GM18867 (cell line): ENCODE measurements at regions not wholly inside any gene's neighbourhood (a gene's known extent, or its start where the extent isn't known, plus 50 kb on each side); places are given as distances from the start of the nearest gene placed in this dataset.

ENCODE experiments used
- ATAC-seq: cut with Tn5 transposase; IDR thresholded peaks from one replicate; pipeline ENCODE4 v1.9.1; 2021; ENCODE audit warnings: mild to moderate bottlenecking, moderate library complexity; ENCODE audit not compliant: unreplicated experiment

- ATAC-seq = no peak
Observed at GRCh38 chr7:106774768-106775551, 90.1 kb upstream of the PIK3CG start.

- no peak for ATAC-seq
Observed at GRCh38 chr7:106775552-106775936, 89.5 kb upstream of the PIK3CG start.

DNA sequence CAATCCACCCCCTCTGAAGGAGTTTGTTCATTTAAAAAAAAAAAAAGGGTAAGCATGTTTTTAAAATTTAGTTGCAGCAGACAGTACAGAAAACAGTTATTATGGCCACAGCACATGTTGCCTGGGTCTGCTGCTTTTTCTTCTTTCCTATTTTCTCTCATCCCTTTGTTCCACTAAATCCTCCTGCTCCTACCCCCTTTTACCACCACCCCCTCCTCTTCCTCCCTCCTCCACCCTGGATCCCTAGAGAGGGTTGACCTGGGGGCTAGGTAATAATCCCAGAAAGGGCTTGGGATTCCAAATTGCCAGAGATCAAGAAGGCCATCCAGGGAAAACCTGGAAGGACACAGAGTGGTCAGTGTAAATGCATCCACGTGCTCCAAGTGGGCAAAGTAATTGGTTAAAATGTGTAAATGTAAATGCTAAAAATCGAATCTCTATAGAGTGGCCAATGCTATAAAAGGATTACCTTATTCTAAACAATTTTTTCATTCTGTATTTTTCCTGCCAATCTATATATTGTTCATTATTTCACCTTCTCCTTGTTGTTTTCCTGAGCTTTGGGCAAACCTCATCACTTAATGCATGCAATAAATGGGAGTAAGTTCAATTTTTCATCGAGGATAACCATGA, 89.0 kb upstream of the PIK3CG start:
- ATAC-seq = no peak

GRCh38 chr7:106776618-106777347, 88.3 kb upstream of the PIK3CG start:
- ATAC-seq = no peak

DNA sequence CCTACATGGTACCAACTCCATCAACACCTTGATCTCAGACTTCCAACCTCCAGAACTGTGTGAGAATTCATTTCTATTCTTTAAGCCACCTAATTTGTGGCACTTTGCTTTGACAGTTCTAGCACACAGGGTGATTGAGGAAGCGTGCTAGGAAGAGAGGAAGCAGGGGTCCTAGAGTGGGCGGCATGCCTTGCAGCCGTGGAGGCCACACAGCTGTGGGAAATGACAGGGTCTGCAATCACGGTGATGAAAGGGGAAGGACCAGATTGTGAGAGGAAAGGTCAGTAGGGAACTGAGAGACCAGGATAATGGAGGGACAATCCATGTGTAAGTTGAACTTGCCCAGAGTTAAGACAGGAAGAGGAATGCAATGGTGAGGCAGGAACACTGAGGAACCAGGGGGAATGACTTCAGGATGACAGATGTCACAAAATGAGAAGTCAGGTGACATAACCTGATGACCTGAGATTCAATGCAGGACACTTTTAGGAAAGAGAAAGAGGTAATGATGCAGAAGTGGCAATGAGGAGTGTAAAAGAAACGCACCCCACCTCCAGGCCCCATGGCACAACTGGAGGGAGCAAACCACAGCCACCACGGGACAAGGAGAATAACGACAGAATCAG, 87.3 kb upstream of the PIK3CG start:
- ATAC-seq = no peak

- ATAC-seq = no peak
Observed at GRCh38 chr7:106778656-106779250, 86.3 kb upstream of the PIK3CG start.

DNA sequence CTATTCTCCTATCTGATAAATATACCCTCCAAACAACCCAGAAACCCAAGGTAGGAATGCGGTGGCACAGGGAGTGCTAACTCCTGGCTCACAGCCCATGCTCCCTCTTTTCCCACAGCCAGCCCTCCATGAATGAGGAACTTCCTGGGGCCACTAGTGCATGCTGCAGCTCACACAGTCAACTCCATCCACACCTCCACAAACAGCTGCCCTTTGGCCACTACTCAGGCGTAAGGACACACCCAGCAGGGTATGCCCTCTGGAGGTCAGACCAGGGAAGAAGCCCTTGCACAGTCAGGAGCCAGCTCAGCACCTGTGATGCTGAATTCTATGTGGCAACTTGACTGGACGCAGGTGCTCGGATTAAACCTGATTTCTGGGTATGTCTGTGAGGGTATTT, 85.2 kb upstream of the PIK3CG start:
- ATAC-seq = no peak

DNA sequence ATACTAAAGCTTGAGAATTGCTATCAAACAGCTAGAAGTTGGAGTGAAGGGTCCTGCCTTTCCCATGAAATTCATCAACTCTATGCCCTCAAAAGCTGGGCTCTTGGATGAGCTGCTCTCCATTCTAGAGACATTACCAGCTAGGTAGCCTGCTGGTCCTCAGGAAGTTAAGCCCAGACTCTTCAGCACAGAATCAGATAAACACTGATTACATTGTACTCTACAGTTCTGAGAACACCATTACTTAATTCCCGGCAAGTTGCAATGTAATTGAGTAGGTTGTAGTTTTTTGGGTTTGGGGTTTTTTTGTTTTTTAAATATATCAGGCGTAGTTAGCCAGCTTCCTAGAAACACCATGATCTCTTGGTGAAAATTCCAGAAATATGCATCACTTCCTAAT, 84.1 kb upstream of the PIK3CG start:
- ATAC-seq = no peak

GRCh38 chr7:106781828-106782544, 83.1 kb upstream of the PIK3CG start:
- no peak for ATAC-seq

DNA sequence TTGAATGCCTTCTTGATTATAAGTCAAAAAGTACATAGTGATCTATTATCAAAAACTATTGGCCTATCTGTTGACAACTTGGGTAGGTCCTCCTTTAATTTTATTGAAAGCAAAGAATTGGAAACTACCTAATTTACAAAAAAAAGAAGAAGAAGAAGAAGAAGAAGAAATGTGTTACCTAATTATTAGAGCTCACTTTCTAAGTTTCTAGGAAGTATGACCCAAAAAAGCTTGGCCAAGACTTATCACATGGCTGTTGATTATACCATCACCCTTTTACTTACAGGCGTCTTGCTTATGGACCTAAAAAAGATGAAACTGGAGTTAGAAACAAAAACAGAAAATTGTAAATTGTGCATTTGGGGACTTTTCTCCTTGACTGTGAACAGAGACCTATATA, 81.8 kb upstream of the PIK3CG start:
- ATAC-seq = no peak

DNA sequence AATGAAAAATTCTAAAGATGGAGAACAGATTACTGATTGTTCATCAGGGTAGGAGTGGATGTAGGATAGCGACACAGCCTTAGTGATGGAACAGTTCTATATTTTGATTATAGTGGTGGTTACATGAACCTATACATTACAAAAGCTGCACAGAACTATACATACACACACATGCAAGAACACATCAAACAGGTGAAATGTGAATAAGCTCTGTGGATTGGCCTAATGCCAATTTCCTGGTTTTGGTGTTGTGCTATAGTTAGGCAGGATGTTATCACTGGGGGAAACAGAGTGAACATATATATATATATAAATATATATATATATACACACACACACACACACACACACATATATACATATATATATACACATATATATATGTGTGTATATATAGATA, 76.4 kb upstream of the PIK3CG start:
- ATAC-seq = no peak

DNA sequence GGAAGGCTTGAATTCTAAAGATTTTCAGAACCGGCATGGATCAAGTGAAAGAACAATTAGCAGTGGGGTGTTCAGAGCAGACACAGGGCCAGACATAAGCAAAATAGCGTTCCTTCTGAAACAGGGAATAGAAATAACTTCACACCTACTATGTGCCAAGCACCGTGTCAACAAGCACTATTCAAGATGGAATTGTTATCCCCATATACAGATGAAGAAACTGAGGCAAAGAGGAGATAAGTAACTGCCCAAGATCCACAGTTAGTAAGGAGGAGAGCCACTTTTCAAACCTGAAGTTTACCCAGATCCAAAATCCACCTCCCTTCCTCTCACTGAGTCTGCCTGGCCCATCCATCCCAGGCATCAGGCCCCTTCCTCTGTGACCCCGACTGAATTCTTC, 73.6 kb upstream of the PIK3CG start:
- ATAC-seq = no peak

GRCh38 chr7:106792233-106792926, 72.7 kb upstream of the PIK3CG start:
- no peak for ATAC-seq

DNA sequence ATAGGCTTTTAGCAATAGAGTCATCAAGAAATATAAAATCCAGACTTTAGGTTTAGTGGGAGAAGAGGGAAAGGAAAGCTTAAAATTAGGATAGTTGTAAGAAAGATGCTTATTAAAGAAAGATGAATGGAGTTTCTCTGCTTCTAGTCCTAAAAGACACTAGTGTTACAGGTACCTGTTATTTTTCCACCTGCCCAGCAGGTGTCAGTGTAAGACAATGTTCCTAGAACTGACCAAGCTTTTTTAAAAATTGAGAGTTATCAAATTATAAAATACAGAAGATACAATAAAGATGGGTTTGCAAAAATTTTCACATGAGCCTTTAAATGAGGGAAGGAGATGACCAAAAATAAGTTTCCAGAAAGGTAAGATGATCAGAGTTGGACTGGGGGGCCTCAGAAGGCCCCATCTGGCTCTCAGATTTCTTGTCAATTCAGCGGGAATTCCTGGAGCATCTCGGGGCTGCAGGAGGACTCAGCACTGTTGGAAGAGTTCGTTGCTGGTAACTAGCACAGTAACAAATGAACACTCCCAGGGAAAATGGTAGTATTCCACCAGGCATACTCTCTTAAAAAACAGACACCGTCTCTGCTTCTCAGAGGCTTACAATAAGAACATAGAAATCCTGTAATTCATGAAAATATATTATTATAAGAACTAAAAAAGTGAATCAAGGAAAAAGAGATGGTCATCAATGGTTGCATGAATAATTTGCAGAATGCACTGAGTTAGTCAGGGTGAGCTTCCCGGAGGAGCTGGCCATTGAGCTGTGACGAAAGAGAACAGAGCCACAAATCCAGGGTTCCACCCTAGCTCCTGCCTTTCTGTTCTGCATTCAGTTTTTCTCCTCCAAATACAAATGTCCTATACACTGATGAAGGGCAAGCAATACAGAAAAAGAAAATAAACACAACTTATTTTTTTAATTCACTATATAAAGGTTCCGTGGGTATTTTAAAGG, 71.8 kb upstream of the PIK3CG start:
- ATAC-seq = no peak

GRCh38 chr7:106794276-106795083, 70.6 kb upstream of the PIK3CG start:
- no peak for ATAC-seq

DNA sequence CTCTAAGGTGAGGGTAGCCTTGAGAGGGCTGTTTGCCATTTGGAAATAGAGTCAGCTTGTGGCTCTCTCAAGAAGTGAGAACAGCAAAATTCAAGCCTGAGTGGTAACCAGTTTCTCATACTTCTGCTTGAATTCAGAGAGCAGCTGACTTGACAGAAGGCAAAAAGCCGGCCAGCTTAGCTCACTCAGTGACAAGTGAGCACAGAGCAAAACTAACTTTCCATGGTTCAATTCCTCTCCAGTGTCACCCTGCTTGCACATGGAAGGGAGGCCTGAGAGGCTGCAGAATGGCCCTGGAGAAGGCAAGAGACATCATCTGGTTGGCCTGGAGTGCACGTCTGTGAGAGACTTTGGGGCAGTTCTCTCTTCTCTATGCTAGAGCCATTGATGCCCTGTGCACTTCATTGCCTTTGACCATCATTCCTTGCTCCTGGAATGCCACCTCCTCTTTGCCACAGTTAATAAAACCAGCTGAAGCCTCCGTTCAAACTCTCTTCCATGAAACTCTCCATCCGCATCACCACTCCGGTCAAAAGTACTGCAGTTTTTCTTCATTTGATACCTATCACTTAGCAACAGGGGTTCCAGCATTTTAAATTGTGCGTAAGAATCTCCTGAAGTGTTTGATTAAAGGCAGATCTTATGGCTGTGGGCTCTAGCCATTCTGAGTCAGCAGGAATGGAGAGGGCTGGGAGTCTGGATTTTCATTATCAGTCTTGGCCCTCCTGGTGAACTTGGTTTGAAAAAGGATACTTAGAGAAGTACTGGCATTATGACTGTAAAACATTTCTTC, 69.8 kb upstream of the PIK3CG start:
- ATAC-seq = no peak

GRCh38 chr7:106795877-106796231, 69.2 kb upstream of the PIK3CG start:
- no peak for ATAC-seq
